ENCODE measurements at regions not wholly inside any gene's neighbourhood (a gene's known extent, or its start where the extent isn't known, plus 50 kb on each side); places are given as distances from the start of the nearest gene placed in this dataset.

GRCh38 chr1:91600431-91601337, 100.0 kb downstream of the CDC7 start:
- Mint-ChIP-seq H3K4me3 (no peak overlapping the region), H3K4me1 (peaks cover 3% of the 10 kb centered on the region), H3K36me3 (ENCODE audit: low read depth) (no peaks in the 10 kb centered on the region), H3K9me3 (no peaks in the 10 kb centered on the region), H3K27me3 (no peaks in the 10 kb centered on the region), H3K27ac (no peak overlapping the region)
- ChIA-PET POLR2A (no interaction called here), CTCF (no interaction called here)
- DNase-seq (no peak), ATAC-seq (ENCODE audit: low read depth) (no peak)
- TF ChIP-seq CTCF (IDR thresholded peaks at IDR 0.05) = no peak
- intact Hi-C loops (cut with micrococcal nuclease) = no loop called here

- CTCF ChIA-PET = no interaction called here
- H3K27ac Mint-ChIP-seq = no peak overlapping the region
Measured at GRCh38 chr1:91601554-91602376, 101.1 kb downstream of the CDC7 start.

GRCh38 chr1:91603409-91603808, 102.8 kb downstream of the CDC7 start:
- ChIA-PET CTCF (no interaction called here), POLR2A (no interaction called here)
- H3K27me3 Mint-ChIP-seq = no peaks in the 10 kb centered on the region
- no peak for TF ChIP-seq CTCF (IDR thresholded peaks at IDR 0.05)
- H3K4me1 Mint-ChIP-seq = peaks cover 3% of the 10 kb centered on the region
- H3K4me3 Mint-ChIP-seq = no peak overlapping the region
- no peak for DNase-seq
- no peak for ATAC-seq (ENCODE audit: low read depth)
- intact Hi-C loops (cut with micrococcal nuclease) = no loop called here
- no peak overlapping the region for H3K27ac Mint-ChIP-seq
- no peaks in the 10 kb centered on the region for H3K36me3 Mint-ChIP-seq (ENCODE audit: low read depth)
- H3K9me3 Mint-ChIP-seq = no peaks in the 10 kb centered on the region

More at GRCh38 chr1:91601554-91602376, 101.1 kb downstream of the CDC7 start:
- no peak overlapping the region for H3K4me3 Mint-ChIP-seq
- no peak for ATAC-seq (ENCODE audit: low read depth)
- no peaks in the 10 kb centered on the region for H3K9me3 Mint-ChIP-seq
- no peak for TF ChIP-seq CTCF (IDR thresholded peaks at IDR 0.05)
- H3K4me1 Mint-ChIP-seq = peaks cover 3% of the 10 kb centered on the region
- H3K27me3 Mint-ChIP-seq = no peaks in the 10 kb centered on the region
- POLR2A ChIA-PET = no interaction called here
- intact Hi-C loops (cut with micrococcal nuclease) = no loop called here
- no peaks in the 10 kb centered on the region for H3K36me3 Mint-ChIP-seq (ENCODE audit: low read depth)
- no peak for DNase-seq

GRCh38 chr1:91604632-91605031, 104.0 kb downstream of the CDC7 start:
- no peaks in the 10 kb centered on the region for H3K36me3 Mint-ChIP-seq (ENCODE audit: low read depth)
- no peaks in the 10 kb centered on the region for H3K9me3 Mint-ChIP-seq
- DNase-seq (no peak), ATAC-seq (ENCODE audit: low read depth) (no peak)
- H3K27ac Mint-ChIP-seq = no peak overlapping the region
- no peak for TF ChIP-seq CTCF (IDR thresholded peaks at IDR 0.05)
- CTCF ChIA-PET = no interaction called here
- H3K4me3 Mint-ChIP-seq = no peak overlapping the region
- POLR2A ChIA-PET = no interaction called here
- H3K4me1 Mint-ChIP-seq = peaks cover 3% of the 10 kb centered on the region
- H3K27me3 Mint-ChIP-seq = no peaks in the 10 kb centered on the region
- intact Hi-C loops (cut with micrococcal nuclease) = no loop called here

GRCh38 chr1:91605566-91605965, 104.9 kb downstream of the CDC7 start:
- H3K36me3 Mint-ChIP-seq (ENCODE audit: low read depth) = no peaks in the 10 kb centered on the region
- CTCF ChIA-PET = no interaction called here
- no peak for ATAC-seq (ENCODE audit: low read depth)
- intact Hi-C loops (cut with micrococcal nuclease) = no loop called here
- H3K4me3 Mint-ChIP-seq = no peak overlapping the region
- TF ChIP-seq CTCF (IDR thresholded peaks at IDR 0.05) = no peak
- peaks cover 3% of the 10 kb centered on the region for H3K4me1 Mint-ChIP-seq
- POLR2A ChIA-PET = no interaction called here
- H3K9me3 Mint-ChIP-seq = no peaks in the 10 kb centered on the region
- no peak for DNase-seq
- no peaks in the 10 kb centered on the region for H3K27me3 Mint-ChIP-seq
- no peak overlapping the region for H3K27ac Mint-ChIP-seq

All from activated B cell treated with CpG ODN at 0.5 μM for 24 hours (primary cell).